ENCODE measurements at regions not wholly inside any gene's neighbourhood (a gene's known extent, or its start where the extent isn't known, plus 50 kb on each side); places are given as distances from the start of the nearest gene placed in this dataset.
"Not testable (repeated sequence)": the region's sequence is repeated elsewhere in the genome, so short reads cannot be mapped to it uniquely, and the experiment has no call there.

- DNase-seq (ENCODE audit: low read depth) = no peak
Observed at GRCh38 chr12:4822572-4822971, 87.1 kb upstream of the KCNA1 start.

DNA sequence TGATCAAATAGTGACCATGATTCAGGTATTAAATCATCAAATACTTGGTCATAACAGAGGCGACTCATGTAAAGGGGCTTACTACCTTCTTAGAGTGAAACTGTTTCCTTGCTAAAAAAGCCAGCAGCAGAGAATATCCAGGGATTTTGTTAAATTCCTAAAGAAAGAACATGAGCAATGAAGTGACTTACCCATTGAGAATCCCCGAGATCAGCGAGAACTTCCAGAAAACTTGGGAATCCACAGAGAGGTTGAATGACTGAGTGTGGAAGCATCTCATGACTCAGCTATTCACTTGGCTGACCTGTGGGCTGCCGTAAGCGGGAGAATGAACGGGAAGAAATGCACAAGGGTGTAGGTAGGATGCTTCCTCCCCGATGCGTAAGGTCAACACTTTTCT is 85.3 kb upstream of the KCNA1 start:
- DNase-seq (ENCODE audit: low read depth) = peak; percentile 88

DNA sequence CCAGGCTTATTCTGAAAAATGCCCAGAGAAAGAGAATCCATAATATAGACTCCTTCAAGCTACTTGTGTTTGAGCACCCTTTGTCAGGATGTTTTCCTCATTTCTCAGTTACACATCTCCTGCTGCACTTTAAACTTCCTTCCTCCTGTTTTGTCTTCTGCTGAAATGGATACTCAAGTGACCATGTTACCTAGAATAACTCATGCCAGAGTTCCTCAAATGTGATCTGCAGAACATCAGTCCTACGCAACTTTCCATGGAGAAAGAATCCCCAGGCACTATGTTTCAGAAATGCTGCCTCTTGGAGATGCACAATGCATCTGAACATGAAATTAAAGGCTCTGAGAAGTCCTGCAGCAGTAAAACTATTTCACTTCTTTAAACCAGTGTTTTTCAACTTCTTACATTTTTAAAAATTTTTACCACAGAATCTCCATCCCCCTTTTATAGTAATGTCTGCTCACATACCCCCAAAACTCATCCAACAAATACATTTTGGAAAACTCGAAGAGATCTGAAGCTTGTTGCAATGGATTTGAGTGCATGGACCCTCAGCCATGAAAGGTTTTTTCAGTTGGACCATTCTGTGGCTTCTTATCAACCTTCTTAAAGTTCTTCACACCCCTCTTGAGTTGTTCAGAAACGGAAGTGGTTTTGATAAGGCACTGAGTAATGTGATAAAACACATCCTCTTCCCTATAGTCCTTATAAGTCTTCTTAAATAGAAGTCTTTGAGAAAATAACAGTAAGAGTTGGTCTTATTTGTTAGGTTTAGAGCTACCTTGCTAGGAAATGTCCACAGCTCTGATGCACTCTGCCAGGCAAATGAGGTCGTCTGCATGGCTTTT is 84.5 kb upstream of the KCNA1 start:
- no peak for DNase-seq (ENCODE audit: low read depth)

- DNase-seq (ENCODE audit: low read depth) = no peak
Observed at GRCh38 chr12:4826909-4827308, 82.8 kb upstream of the KCNA1 start.

DNA sequence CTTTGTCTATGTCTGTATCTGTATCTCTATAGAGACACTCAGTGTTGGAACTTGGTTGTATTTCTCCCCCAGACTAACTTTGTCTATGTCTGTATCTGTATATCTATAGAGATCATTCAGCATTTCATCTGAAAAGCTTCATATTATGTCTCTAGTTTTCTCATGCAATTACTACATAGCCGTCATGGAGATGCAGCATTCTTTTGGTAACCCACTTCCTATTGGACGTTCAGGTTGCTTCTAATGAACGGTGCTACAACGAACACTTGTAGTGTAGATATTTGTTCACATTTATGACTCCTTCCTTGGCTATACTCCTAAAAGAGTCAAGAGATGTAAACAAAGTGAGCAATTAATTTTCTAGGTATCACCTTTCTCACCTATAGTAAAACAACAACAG is 81.5 kb upstream of the KCNA1 start:
- DNase-seq (ENCODE audit: low read depth) = no peak

- no peak for DNase-seq (ENCODE audit: low read depth)
Observed at GRCh38 chr12:4829161-4829792, 80.4 kb upstream of the KCNA1 start.

DNA sequence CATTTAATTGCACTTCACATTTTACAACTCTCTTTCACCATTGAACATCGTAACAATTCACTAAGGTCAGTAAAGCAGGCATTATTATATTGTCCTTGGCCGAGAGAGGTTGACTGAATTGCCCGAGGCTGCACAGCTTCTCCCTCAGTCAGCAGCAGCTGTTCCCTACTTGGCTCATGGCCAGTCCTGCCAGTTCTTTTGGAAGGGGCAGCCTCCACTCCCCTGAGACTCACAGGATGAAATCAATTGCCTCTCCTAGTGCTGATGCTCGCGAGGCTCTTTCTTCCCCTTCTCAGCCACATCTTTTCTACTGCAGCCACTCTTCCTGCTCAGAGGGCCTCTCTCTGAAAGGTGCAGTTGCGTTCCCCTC is 79.9 kb upstream of the KCNA1 start:
- DNase-seq (ENCODE audit: low read depth) = no peak

DNA sequence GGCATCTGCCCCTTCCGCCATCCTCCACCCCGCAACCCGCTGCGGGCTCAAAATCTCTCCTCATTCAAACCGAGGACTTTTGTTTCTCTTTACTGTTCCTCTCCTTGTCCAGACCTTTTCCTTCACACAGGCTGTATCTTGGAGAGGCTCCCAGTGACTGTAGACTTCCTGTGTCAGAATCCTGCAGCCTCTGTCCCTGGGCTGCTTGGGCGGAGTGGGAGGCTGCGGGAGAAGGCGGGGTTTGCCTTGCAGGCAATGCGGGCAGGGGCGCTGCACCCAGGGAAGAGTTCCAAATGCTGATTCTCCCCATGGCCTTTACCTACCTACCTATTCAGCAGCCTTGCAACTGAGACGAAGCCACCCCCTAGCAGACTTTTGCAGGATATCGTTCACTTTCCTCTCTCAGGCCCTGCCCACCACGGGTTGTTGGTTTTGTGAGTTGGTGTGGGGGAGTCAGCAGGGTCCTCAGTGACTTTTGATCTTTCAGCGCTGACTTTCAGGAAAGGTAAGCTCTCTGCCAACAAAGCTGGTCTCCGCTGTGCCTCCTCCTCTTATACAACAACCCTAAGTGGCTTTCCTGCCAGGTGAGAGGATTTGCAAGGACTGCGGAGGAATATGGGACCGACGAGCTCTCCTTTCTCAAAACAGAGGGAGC is 79.0 kb upstream of the KCNA1 start:
- DNase-seq (ENCODE audit: low read depth) = no peak

DNA sequence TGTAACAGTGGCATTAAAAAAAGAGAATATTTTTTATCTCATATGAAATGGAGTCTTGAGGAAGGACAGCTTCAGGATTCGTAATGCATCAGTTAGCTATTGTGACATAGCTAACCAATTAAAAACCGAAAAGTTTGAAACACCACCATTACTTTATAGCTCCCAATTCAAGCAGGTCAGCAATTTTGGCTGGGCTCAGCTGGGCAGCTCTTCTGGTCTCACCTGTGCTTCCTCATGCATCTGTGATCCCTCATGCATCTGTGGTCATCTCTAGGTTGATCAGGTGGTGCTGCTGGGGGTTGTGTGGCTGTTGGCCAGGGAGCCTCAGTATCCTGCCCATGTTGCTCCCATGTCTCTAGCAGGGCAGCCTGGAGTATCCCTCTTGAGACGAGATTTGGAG is 76.7 kb upstream of the KCNA1 start:
- no peak for DNase-seq (ENCODE audit: low read depth)

- DNase-seq (ENCODE audit: low read depth) = peak; percentile 15
Observed at GRCh38 chr12:4833524-4833923, 76.2 kb upstream of the KCNA1 start.

GRCh38 chr12:4842401-4842800 is 67.3 kb upstream of the KCNA1 start:
- DNase-seq (ENCODE audit: low read depth) = not testable (repeated sequence)

GRCh38 chr12:4843907-4844306 is 65.8 kb upstream of the KCNA1 start:
- no peak for DNase-seq (ENCODE audit: low read depth)

GRCh38 chr12:4847713-4848112 is 62.0 kb upstream of the KCNA1 start:
- no peak for DNase-seq (ENCODE audit: low read depth)

- no peak for DNase-seq (ENCODE audit: low read depth)
Observed at GRCh38 chr12:4849115-4849541, 60.6 kb upstream of the KCNA1 start.

DNA sequence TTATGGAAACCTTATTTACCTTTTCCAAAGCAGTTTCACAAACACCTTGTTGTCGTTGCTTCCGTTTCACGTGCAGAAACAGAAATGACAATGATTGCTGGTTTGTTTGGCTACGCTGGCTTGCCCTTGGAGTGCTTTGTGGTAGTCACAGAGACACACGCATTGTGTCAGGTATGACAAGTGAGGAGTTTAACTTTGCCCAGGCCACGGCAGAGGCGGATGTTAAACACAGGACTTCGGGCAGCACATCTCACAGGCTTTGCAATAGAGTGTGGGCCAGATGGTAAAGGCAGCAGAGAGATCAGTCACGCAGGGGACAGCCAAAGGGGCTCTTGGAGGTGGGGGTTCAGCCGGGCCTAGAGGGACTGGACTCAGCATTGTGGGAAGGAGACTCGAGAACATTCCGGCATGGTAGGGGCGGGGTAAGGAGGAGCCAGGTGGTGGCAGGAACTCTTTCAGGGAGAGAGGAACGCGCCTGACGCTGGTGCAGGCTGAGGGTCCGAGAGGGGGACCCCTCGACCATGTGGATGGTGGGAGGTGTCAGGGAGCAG is 59.8 kb upstream of the KCNA1 start:
- DNase-seq (ENCODE audit: low read depth) = no peak

DNA sequence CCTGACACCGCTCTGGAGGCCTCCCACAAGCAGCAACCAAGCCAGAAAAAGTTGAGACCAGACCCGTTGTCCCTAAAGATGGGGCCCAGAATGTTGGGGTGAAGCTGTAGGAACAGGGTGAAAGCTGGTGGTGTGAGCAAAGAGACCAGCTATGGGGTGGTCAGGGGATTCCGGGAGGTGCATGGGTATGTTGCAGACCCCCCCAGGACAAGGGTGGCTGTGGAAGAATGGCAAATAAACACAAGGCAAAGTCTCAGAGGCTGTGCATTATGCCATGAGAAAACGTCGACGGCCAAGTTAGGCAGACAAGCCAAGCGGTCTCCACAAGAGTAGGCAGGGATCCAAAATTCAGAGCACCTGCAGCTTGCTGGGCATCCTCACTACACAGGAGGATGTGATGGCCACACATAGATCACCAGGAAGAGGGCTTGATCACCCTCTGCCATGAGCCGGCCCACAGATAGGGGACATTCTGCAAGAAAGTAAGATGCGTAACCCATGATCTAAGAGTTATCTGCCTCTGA is 58.8 kb upstream of the KCNA1 start:
- DNase-seq (ENCODE audit: low read depth) = no peak

GRCh38 chr12:4852308-4852707 is 57.4 kb upstream of the KCNA1 start:
- DNase-seq (ENCODE audit: low read depth) = no peak

GRCh38 chr12:4852911-4853310 is 56.8 kb upstream of the KCNA1 start:
- DNase-seq (ENCODE audit: low read depth) = no peak

DNA sequence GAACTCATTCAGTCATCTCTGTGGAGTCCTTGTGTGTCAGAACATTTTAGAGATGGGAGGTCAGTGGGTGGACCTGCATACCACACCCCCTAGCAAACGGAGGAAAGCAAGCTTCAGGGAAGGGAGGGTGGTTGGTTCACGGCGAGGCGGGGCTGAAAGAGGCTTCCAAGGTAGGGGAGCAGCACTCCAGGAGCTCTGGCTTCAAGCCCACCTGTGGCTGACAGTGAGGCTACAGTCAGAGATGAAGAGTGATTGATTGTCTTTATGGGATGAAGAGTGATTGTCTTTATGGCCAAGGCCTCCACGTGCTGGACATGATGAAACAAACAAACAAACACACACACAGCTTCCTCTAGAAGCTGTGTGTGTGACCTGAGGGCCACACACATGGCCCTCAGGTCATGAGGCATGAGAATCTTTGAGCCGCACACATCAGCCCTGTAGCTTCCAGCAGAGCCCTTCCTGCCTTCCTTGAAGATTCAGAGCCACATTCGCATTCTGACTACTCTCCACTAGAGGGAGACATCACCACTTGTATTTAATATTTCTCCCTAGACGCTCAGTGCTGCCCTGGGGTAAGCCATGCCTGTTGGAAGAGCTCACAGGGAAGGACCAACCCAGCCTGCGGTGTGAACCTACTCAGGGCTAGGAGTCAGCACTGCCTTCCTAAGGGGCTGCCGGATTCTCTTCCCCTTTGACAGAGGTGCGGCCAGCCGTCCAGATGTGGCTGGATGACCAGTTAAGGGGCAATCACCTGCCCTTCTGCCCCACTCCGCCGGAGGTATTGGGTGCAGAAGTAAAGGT is 54.4 kb upstream of the KCNA1 start:
- peak; percentile 73 for DNase-seq (ENCODE audit: low read depth)

DNA sequence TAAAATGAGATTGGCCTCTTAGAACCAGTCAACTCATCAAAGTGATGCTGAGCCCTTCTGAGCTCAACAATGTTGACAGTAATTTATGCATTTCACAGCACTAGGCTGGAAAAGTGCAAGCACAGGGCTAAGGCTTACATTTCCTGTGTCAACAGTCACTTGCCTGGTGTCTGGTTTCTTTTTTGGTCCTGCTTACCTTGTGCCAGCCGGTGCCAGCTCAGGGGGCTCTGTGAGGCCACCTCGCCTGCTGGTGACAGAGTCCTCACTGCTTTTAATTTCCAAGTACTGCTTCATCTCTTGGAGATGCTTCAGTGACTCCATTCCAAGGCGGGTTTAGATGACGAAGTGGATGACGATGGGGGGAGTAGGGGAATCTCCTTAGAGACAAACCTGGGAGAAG is 53.1 kb upstream of the KCNA1 start:
- DNase-seq (ENCODE audit: low read depth) = no peak
